Uterus (tissue), 3 donors: ENCODE measurements at regions not wholly inside any gene's neighbourhood (a gene's known extent, or its start where the extent isn't known, plus 50 kb on each side); places are given as distances from the start of the nearest gene placed in this dataset.

ENCODE experiments used
- DNase-seq, 2 donors: peaks; one replicate each; pipeline ENCODE4 v3.0.0-alpha.2; 2019 to 2020
- H3K27ac ChIP-seq, 2 donors: fragments of 200-600 bp; sonication (generic); 1 replicate in 1 of 2; 2 replicates in 1 of 2; pipeline ENCODE4 v1.5.1; 2016 to 2018
- H3K27me3 ChIP-seq, 2 donors: fragments of 200-600 bp; sonication (generic); one replicate each; pipeline ENCODE4 v1.5.1; 2018 to 2019; ENCODE audit warnings: control low read depth in 1 of 2
- H3K36me3 ChIP-seq, 2 donors: fragments of 200-600 bp; sonication (generic); one replicate each; pipeline ENCODE4 v1.5.1; 2019; ENCODE audit warnings: control low read depth in 1 of 2
- H3K4me1 ChIP-seq, 2 donors: fragments of 200-600 bp; sonication (generic); one replicate each; pipeline ENCODE4 v1.5.1; 2018 to 2019; ENCODE audit warnings: control low read depth in 1 of 2
- H3K4me3 ChIP-seq, 2 donors: fragments of 200-600 bp; sonication (generic); 1 replicate in 1 of 2; 2 replicates in 1 of 2; pipeline ENCODE4 v1.5.1; 2018 to 2019; ENCODE audit warnings: mild to moderate bottlenecking in 1 of 2
- H3K9me3 ChIP-seq, 2 donors: fragments of 200-600 bp; sonication (generic); one replicate each; pipeline ENCODE4 v1.5.1; 2019; ENCODE audit warnings: control low read depth in 1 of 2
- POLR2A ChIP-seq, 2 donors: fragments of 450-650 bp; IDR thresholded peaks; one replicate each; pipeline ENCODE4 v1.6.1; 2016; ENCODE audit warnings: antibody characterized with exemption in 2 of 2, mild to moderate bottlenecking in 1 of 2, moderate library complexity in 1 of 2
- intact Hi-C: fragments of 100-400 bp; cut with DNase I; formaldehyde crosslinking; loops from one replicate; pipeline ENCODE4 v1.15.1; 2023; ENCODE audit warnings: low total_unique reads
- TF ChIP-seq, protein P1 (sequence below), 4 experiments: fragments of 200-600 bp in 2 of 4; fragments of 450-650 bp in 2 of 4; sonication (generic) in 2 of 4; IDR thresholded peaks; one replicate each; pipeline ENCODE4 v1.5.1; 2016 to 2019; ENCODE audit warnings: antibody characterized with exemption in 4 of 4, mild to moderate bottlenecking in 2 of 4, moderate library complexity in 1 of 4
- donor health status: DM: yes; HTN: yes; CAD: no.

DNA sequence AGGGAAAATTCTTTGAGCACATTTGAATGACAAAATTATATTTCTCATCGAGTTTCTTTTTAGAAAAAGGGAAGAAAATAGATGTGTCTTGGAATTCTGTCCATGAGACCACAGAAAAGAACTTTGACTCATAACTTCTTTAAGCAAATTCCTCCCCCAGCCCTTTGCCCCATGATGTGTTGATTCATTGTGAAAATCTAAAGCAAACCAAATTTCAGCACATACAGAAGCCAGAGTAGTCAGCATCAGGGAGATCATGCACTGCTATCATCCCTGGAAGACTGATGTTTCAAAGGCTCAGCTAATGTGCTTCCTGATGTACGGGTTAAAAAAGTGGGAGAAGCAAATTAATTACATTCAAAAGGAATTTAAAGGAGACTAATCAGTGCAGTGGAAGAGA is 159.7 kb downstream of the FAT3 start:
- TF ChIP-seq, protein P1, sequence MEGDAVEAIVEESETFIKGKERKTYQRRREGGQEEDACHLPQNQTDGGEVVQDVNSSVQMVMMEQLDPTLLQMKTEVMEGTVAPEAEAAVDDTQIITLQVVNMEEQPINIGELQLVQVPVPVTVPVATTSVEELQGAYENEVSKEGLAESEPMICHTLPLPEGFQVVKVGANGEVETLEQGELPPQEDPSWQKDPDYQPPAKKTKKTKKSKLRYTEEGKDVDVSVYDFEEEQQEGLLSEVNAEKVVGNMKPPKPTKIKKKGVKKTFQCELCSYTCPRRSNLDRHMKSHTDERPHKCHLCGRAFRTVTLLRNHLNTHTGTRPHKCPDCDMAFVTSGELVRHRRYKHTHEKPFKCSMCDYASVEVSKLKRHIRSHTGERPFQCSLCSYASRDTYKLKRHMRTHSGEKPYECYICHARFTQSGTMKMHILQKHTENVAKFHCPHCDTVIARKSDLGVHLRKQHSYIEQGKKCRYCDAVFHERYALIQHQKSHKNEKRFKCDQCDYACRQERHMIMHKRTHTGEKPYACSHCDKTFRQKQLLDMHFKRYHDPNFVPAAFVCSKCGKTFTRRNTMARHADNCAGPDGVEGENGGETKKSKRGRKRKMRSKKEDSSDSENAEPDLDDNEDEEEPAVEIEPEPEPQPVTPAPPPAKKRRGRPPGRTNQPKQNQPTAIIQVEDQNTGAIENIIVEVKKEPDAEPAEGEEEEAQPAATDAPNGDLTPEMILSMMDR (IDR thresholded peaks at IDR 0.05), result no peak
- no peak for TF ChIP-seq POLR2A (IDR thresholded peaks at IDR 0.05)
- H3K36me3 ChIP-seq, result no peaks in the 10 kb centered on the region
- DNase-seq, result no peak
- H3K4me3 ChIP-seq, result no peak overlapping the region
- no peaks in the 10 kb centered on the region for H3K9me3 ChIP-seq
- no peaks in the 10 kb centered on the region for H3K4me1 ChIP-seq
- no peak overlapping the region for H3K27ac ChIP-seq
- no peaks in the 10 kb centered on the region for H3K27me3 ChIP-seq
- intact Hi-C loops, result no loop called here

DNA sequence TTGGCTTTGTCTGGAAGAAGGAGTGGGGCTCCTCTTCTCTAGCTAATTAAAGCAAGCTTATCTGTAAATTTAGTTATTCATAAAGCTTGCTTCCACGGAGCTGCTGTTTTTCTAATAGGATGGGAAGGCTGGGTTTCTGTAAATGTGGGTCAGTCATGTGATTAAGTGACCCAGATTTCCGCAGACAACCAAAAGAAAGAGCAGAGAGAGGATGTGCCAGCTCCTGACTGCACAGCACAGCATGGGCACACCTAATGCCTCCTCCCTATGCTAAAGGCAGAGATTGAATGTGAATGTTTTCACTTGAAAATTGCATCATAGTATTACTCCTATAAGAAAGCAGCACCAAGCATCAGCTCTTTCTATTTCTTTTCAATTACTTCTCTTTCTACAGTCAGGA is 160.2 kb downstream of the FAT3 start:
- TF ChIP-seq POLR2A (IDR thresholded peaks at IDR 0.05), result no peak
- TF ChIP-seq, protein P1 (IDR thresholded peaks at IDR 0.05), result no peak
- no peaks in the 10 kb centered on the region for H3K36me3 ChIP-seq
- no peaks in the 10 kb centered on the region for H3K4me1 ChIP-seq
- H3K27ac ChIP-seq, result no peak overlapping the region
- intact Hi-C loops, result no loop called here
- DNase-seq, result no peak
- no peak overlapping the region for H3K4me3 ChIP-seq
- H3K9me3 ChIP-seq, result no peaks in the 10 kb centered on the region
- no peaks in the 10 kb centered on the region for H3K27me3 ChIP-seq

DNA sequence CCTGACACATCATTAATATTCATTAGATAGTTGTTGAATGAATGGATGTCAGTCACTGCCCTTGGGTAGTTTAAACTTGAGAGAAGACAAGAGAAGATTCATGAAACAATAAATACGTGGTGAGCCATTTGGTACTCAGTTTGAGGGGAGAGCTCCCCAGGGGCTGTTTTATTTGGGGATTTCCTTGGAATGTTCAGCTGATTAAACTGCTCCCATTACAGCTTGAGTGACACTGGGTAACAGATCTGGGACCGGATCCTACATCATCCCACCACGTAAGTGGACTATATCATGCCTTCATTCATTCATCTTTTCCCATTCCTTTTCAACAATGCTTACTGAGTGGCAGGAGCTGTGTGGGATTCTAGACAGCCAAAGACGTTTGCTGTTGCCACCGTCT is 162.0 kb downstream of the FAT3 start:
- no peaks in the 10 kb centered on the region for H3K9me3 ChIP-seq
- H3K4me3 ChIP-seq, result no peak overlapping the region
- no peaks in the 10 kb centered on the region for H3K27me3 ChIP-seq
- intact Hi-C loops, result no loop called here
- TF ChIP-seq POLR2A (IDR thresholded peaks at IDR 0.05), result no peak
- TF ChIP-seq, protein P1 (IDR thresholded peaks at IDR 0.05), result no peak
- no peak overlapping the region for H3K27ac ChIP-seq
- H3K4me1 ChIP-seq, result no peaks in the 10 kb centered on the region
- H3K36me3 ChIP-seq, result no peaks in the 10 kb centered on the region
- no peak for DNase-seq

DNA sequence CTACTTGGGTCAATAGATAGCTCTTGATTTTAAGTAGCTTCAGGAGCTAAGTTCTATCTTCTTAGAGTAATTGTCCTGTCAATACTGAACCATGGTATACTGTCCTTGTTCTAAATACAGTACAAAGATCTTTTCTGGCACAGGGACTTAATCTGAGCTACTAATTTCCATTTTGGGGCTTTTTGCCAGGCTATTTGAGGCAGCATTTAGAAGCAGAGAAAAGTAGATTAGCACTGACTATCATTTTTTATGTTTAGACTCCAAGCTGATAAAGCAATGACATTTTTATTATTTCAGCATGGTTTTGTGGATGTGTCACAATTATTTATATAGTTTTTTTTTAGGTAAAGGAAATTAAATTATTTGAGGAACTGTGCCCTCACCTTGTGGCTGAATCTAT is 163.2 kb downstream of the FAT3 start:
- no peak overlapping the region for H3K27ac ChIP-seq
- TF ChIP-seq POLR2A (IDR thresholded peaks at IDR 0.05), result no peak
- TF ChIP-seq, protein P1 (IDR thresholded peaks at IDR 0.05), result no peak
- H3K36me3 ChIP-seq, result no peaks in the 10 kb centered on the region
- intact Hi-C loops, result no loop called here
- H3K4me1 ChIP-seq, result no peaks in the 10 kb centered on the region
- no peaks in the 10 kb centered on the region for H3K27me3 ChIP-seq
- no peaks in the 10 kb centered on the region for H3K9me3 ChIP-seq
- DNase-seq, result no peak
- no peak overlapping the region for H3K4me3 ChIP-seq

DNA sequence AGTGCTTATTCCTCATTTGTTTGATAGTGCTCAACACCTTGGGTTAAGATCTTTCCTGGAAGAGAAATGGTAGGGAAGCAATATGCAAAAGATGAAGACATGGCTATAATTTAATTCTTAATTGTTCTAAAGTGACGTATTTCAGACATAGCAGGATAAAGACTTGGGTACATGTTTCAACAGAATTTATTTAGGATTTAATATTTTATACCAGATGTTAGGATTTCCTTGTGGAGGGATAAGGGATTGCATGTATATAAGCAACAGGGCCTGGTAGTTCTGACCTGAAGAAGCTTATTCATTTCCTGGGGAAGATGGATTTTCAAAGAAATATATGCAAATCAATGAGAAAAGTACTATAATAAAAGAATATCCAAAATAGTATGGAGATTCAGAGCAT is 163.8 kb downstream of the FAT3 start:
- H3K36me3 ChIP-seq, result no peaks in the 10 kb centered on the region
- intact Hi-C loops, result no loop called here
- no peak overlapping the region for H3K4me3 ChIP-seq
- no peaks in the 10 kb centered on the region for H3K27me3 ChIP-seq
- TF ChIP-seq, protein P1 (IDR thresholded peaks at IDR 0.05), result no peak
- TF ChIP-seq POLR2A (IDR thresholded peaks at IDR 0.05), result no peak
- H3K4me1 ChIP-seq, result no peaks in the 10 kb centered on the region
- DNase-seq, result no peak
- no peak overlapping the region for H3K27ac ChIP-seq
- no peaks in the 10 kb centered on the region for H3K9me3 ChIP-seq
